OCI-LY1 (cell line): ENCODE measurements at regions not wholly inside any gene's neighbourhood (a gene's known extent, or its start where the extent isn't known, plus 50 kb on each side); places are given as distances from the start of the nearest gene placed in this dataset.

Source experiments
- H2AFZ ChIP-seq: fragments of 200-600 bp; sonication (generic), shearing (Covaris generic); 2 replicates; pipeline ENCODE4 v1.6.0; 2014; ENCODE audit warnings: antibody characterized with exemption, mild to moderate bottlenecking, low read length
- H3F3A ChIP-seq: fragments of 200-600 bp; sonication (generic), shearing (Covaris generic); 2 replicates; pipeline ENCODE4 v1.6.0; 2014; ENCODE audit warnings: mild to moderate bottlenecking, antibody characterized with exemption, low read length, moderate library complexity; ENCODE audit not compliant: insufficient read depth
- H3K27ac ChIP-seq: fragments of 200-600 bp; sonication (generic); 2 replicates; pipeline ENCODE4 v1.5.1; 2014; ENCODE audit warnings: low read length, mixed run types, mild to moderate bottlenecking, low read depth; ENCODE audit not compliant: poor library complexity, severe bottlenecking
- H3K27me3 ChIP-seq: fragments of 200-600 bp; sonication (generic); 2 replicates; pipeline ENCODE4 v1.6.0; 2014; ENCODE audit warnings: antibody characterized with exemption, mild to moderate bottlenecking, low read length, moderate library complexity; ENCODE audit not compliant: insufficient read depth
- H3K36me3 ChIP-seq: fragments of 200-600 bp; sonication (generic); 2 replicates; pipeline ENCODE4 v1.6.1; 2014; ENCODE audit warnings: mild to moderate bottlenecking, antibody characterized with exemption, low read length, moderate library complexity, mixed read lengths; ENCODE audit not compliant: insufficient read depth
- H3K4me1 ChIP-seq: fragments of 200-600 bp; sonication (generic); 2 replicates; pipeline ENCODE4 v1.5.1; 2014; ENCODE audit warnings: mild to moderate bottlenecking, low read length, moderate library complexity; ENCODE audit not compliant: insufficient read depth, severe bottlenecking
- H3K4me2 ChIP-seq: fragments of 200-600 bp; sonication (generic), shearing (Covaris generic); 2 replicates; pipeline ENCODE4 v1.6.1; 2014; ENCODE audit warnings: low read length
- H3K4me3 ChIP-seq: fragments of 200-600 bp; sonication (generic); 2 replicates; pipeline ENCODE4 v1.5.1; 2014; ENCODE audit warnings: low read length, low read depth, mild to moderate bottlenecking, mixed read lengths; ENCODE audit not compliant: poor library complexity, severe bottlenecking
- H3K79me2 ChIP-seq: fragments of 200-600 bp; shearing (Covaris generic); 2 replicates; pipeline ENCODE4 v1.6.1; 2016; ENCODE audit warnings: mixed run types, low read length, mixed read lengths; ENCODE audit not compliant: insufficient read depth
- H3K9ac ChIP-seq: fragments of 200-600 bp; sonication (generic), shearing (Covaris generic); 2 replicates; pipeline ENCODE4 v1.6.1; 2014; ENCODE audit warnings: mild to moderate bottlenecking, low read length, mixed read lengths
- H3K9me2 ChIP-seq: fragments of 200-600 bp; sonication (generic), shearing (Covaris generic); 2 replicates; pipeline ENCODE4 v1.6.1; 2014; ENCODE audit warnings: low read depth, mild to moderate bottlenecking, low read length, mixed read lengths
- H3K9me3 ChIP-seq: fragments of 200-600 bp; shearing (Covaris generic); 2 replicates; pipeline ENCODE4 v1.6.1; 2014; ENCODE audit warnings: low read length, mixed read lengths
- H4K20me1 ChIP-seq: fragments of 200-600 bp; sonication (generic), shearing (Covaris generic); 2 replicates; pipeline ENCODE4 v1.6.0; 2016; ENCODE audit warnings: mild to moderate bottlenecking, low read length; ENCODE audit not compliant: insufficient read depth
- CTCF ChIP-seq: fragments of 200-600 bp; sonication (generic), shearing (Covaris generic); IDR thresholded peaks from 2 replicates; pipeline ENCODE4 v1.5.1; 2017; ENCODE audit warnings: mild to moderate bottlenecking, antibody characterized with exemption, low read length, moderate library complexity, mixed read lengths
- EZH2 ChIP-seq: fragments of 200-600 bp; sonication (generic), shearing (Covaris generic); IDR thresholded peaks from 2 replicates; pipeline ENCODE4 v1.8.0; 2017; ENCODE audit warnings: borderline replicate concordance, mixed run types, mild to moderate bottlenecking, antibody characterized with exemption, low read length, moderate library complexity, mixed read lengths

DNA sequence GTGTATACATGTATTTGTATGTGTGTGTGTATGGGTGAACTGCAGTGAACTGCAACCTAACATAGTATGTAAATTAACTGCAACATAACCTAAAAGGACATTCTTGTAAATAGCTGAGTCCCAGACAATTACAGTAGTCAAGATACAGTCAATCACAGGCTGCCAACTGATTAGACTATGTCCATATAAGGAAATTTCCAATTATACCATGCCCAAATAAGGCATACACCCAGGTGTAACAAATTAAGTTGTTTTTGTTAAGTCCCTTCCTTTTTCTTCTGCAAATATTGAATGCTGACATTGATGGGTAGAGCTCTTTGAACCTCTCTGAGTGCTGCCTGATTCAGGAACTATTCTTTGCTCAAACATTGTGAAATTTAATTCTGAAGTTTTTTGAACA, 594.6 kb upstream of the FAM174A start:
- TF ChIP-seq CTCF = no peak
- no peak for TF ChIP-seq EZH2
- no peaks in the 10 kb centered on the region for H3F3A ChIP-seq
- no peaks in the 10 kb centered on the region for H3K9me2 ChIP-seq
- no peak overlapping the region for H3K4me3 ChIP-seq
- H3K27ac ChIP-seq = no peak overlapping the region
- no peaks in the 10 kb centered on the region for H3K4me1 ChIP-seq
- H3K36me3 ChIP-seq = no peaks in the 10 kb centered on the region
- no peak overlapping the region for H3K9ac ChIP-seq
- no peak overlapping the region for H3K4me2 ChIP-seq
- H3K9me3 ChIP-seq = no peaks in the 10 kb centered on the region
- no peaks in the 10 kb centered on the region for H3K27me3 ChIP-seq
- no peak overlapping the region for H2AFZ ChIP-seq
- H3K79me2 ChIP-seq = no peaks in the 10 kb centered on the region
- H4K20me1 ChIP-seq = no peaks in the 10 kb centered on the region

DNA sequence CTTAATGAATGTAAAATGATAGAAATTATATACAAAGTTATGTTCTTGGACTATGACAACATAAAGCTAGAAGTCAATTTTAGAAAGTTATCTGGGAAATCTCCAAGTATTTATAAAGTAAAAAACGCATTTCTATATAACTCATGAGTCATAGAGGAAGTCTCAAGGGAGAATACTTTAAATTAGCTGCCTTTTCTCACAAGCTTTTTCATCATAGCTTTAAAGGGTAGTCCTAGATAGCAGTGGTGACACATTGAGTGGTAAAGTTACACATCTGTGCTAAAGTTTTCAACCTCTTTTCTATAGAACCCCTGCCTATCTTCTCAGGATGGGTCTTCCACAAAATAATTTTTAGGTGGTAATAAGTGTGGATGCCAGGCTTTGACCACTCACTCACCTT, 598.3 kb upstream of the FAM174A start:
- TF ChIP-seq CTCF = no peak
- no peak for TF ChIP-seq EZH2
- no peak overlapping the region for H3K4me2 ChIP-seq
- H3K79me2 ChIP-seq = no peaks in the 10 kb centered on the region
- H2AFZ ChIP-seq = no peak overlapping the region
- H3K9ac ChIP-seq = no peak overlapping the region
- no peak overlapping the region for H3K4me3 ChIP-seq
- H3K4me1 ChIP-seq = no peaks in the 10 kb centered on the region
- no peak overlapping the region for H3K27ac ChIP-seq
- no peaks in the 10 kb centered on the region for H4K20me1 ChIP-seq
- no peaks in the 10 kb centered on the region for H3K27me3 ChIP-seq
- no peaks in the 10 kb centered on the region for H3F3A ChIP-seq
- no peaks in the 10 kb centered on the region for H3K36me3 ChIP-seq
- H3K9me3 ChIP-seq = no peaks in the 10 kb centered on the region
- no peaks in the 10 kb centered on the region for H3K9me2 ChIP-seq

- Histone ChIP-seq H3K9me3 (no peaks in the 10 kb centered on the region), H3K27ac (no peak overlapping the region), H3K36me3 (no peaks in the 10 kb centered on the region), H3K9ac (no peak overlapping the region), H3K4me3 (no peak overlapping the region), H3K9me2 (no peaks in the 10 kb centered on the region), H3K27me3 (no peaks in the 10 kb centered on the region), H3K4me1 (no peaks in the 10 kb centered on the region), H3F3A (no peaks in the 10 kb centered on the region), H2AFZ (no peak overlapping the region), H3K79me2 (no peaks in the 10 kb centered on the region), H3K4me2 (no peak overlapping the region), H4K20me1 (no peaks in the 10 kb centered on the region)
- TF ChIP-seq CTCF (no peak), EZH2 (no peak)
These were observed 605.4 kb upstream of the FAM174A start for GRCh38 chr5:99929806-99930135.
